ENCODE measurements at regions not wholly inside any gene's neighbourhood (a gene's known extent, or its start where the extent isn't known, plus 50 kb on each side); places are given as distances from the start of the nearest gene placed in this dataset.

DNA sequence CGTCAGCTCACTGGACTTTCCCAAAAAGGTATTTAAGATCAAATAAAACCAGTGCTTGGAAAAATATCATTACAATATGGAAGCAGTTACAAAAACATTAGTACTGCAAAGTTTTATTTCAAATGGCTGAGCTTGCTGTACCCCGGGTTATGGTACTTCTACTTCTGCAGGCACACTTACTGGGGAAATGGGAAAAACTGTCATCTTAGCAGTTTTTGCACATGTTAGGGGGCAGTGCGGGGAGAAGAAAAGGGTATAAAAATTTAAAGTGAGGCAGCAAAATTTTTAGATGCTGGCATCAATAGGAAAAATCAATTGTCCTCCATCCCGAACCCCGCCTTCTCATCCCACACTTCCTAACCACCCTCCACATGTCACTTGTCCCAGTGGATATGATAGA lies 133.4 kb downstream of the ATG4C start:
- no peaks in the 10 kb centered on the region for H3K36me3 ChIP-seq (ENCODE audit: control insufficient read depth in 1 of 2, insufficient read depth in 2 of 2, low read length in 1 of 2)
- WGBS, 2 donors = 86% methylated on average over 5 of the region's 5 CpGs
- no peaks in the 10 kb centered on the region for H3K27me3 ChIP-seq (ENCODE audit: control insufficient read depth in 1 of 2, insufficient read depth in 2 of 2, low read length in 1 of 2)
- no peaks in the 10 kb centered on the region for H3K9me3 ChIP-seq (ENCODE audit: control insufficient read depth, low read length)
- no peak overlapping the region for H3K27ac ChIP-seq (ENCODE audit: low read depth in 1 of 2, low read length in 2 of 2)
- H3K4me3 ChIP-seq (ENCODE audit: low read length in 2 of 2) = no peak overlapping the region
- DNase-seq (no peak), ATAC-seq (ENCODE audit: low FRiP score) (no peak)
- H3K4me1 ChIP-seq (ENCODE audit: control insufficient read depth in 1 of 2, insufficient read depth in 2 of 2, low read length in 2 of 2) = no peaks in the 10 kb centered on the region
- intact Hi-C loops (cut with DNase I) = no loop called here

DNA sequence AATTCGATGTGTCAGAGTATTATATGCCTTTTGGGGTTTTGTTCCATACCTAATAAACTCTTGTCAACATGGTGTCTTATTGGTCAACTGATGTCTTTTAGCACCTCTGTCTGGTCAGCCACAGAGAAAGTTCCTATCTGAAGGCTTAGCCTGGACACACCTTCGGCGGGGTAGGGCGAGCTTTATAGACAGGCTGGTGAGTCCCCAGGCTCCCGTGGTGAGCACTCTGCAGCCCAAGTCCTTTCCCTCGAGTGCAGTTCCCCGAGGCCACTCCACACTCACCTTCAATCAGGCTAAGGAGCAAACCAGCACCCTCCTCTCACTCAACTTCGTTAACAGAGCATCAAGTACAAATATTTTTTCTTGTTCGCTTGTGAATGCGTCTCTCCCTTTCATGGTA lies 133.9 kb downstream of the ATG4C start:
- Histone ChIP-seq H3K4me1 (ENCODE audit: control insufficient read depth in 1 of 2, insufficient read depth in 2 of 2, low read length in 2 of 2) (no peaks in the 10 kb centered on the region), H3K4me3 (ENCODE audit: low read length in 2 of 2) (no peak overlapping the region), H3K27me3 (ENCODE audit: control insufficient read depth in 1 of 2, insufficient read depth in 2 of 2, low read length in 1 of 2) (no peaks in the 10 kb centered on the region), H3K36me3 (ENCODE audit: control insufficient read depth in 1 of 2, insufficient read depth in 2 of 2, low read length in 1 of 2) (no peaks in the 10 kb centered on the region), H3K27ac (ENCODE audit: low read depth in 1 of 2, low read length in 2 of 2) (no peak overlapping the region), H3K9me3 (ENCODE audit: control insufficient read depth, low read length) (no peaks in the 10 kb centered on the region)
- DNase-seq (no peak), ATAC-seq (ENCODE audit: low FRiP score) (no peak)
- intact Hi-C loops (cut with DNase I) = no loop called here
- 47 to 48% methylated on average over 10 of the region's 10 CpGs for WGBS, 2 donors

DNA sequence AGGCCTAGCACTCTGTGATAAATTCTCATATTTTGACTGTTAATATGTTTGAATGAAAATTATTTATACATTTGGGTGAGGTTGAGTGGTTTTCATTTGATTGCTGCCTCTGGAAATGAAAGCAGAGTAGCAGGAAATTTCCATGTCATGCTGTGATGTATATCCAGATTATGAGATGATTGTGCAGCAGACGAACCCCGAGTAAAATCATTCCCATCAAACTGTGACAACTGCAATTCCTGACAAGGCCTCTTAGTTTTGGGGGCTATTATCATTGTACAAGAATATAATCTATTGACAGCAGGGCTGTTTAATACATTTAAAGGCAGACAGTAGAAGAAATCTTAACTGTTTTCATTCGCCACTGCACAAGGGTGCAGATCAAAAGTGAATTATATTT lies 134.8 kb downstream of the ATG4C start:
- no peaks in the 10 kb centered on the region for H3K36me3 ChIP-seq (ENCODE audit: control insufficient read depth in 1 of 2, insufficient read depth in 2 of 2, low read length in 1 of 2)
- intact Hi-C loops (cut with DNase I) = no loop called here
- no peak overlapping the region for H3K4me3 ChIP-seq (ENCODE audit: low read length in 2 of 2)
- H3K4me1 ChIP-seq (ENCODE audit: control insufficient read depth in 1 of 2, insufficient read depth in 2 of 2, low read length in 2 of 2) = no peaks in the 10 kb centered on the region
- ATAC-seq (ENCODE audit: low FRiP score) (no peak), DNase-seq (no peak)
- H3K27me3 ChIP-seq (ENCODE audit: control insufficient read depth in 1 of 2, insufficient read depth in 2 of 2, low read length in 1 of 2) = no peaks in the 10 kb centered on the region
- H3K27ac ChIP-seq (ENCODE audit: low read depth in 1 of 2, low read length in 2 of 2) = no peak overlapping the region
- 55 to 57% methylated on average over 3 of the region's 3 CpGs for WGBS, 2 donors
- H3K9me3 ChIP-seq (ENCODE audit: control insufficient read depth, low read length) = no peaks in the 10 kb centered on the region

DNA sequence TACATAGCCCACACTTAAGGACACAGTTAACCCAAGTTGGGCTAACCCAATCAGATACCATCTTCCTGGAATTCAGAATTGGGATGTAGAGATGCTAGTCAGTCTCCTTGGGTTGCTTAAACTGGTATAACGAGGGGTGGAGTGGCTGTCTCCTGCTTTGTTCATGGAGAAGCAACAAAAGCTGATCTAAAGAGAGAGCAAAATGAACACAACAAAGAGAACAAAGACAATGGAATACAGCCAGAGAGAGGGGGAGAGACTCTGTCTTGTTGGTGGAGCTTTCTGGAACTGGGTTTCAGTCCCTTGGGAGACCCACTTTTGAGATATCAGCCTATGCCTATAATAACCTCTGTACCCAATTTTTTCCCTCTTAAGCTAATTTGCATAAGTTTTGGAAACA lies 138.1 kb downstream of the ATG4C start:
- H3K4me1 ChIP-seq (ENCODE audit: control insufficient read depth in 1 of 2, insufficient read depth in 2 of 2, low read length in 2 of 2) = no peaks in the 10 kb centered on the region
- ATAC-seq (ENCODE audit: low FRiP score) (no peak), DNase-seq (no peak)
- H3K27me3 ChIP-seq (ENCODE audit: control insufficient read depth in 1 of 2, insufficient read depth in 2 of 2, low read length in 1 of 2) = no peaks in the 10 kb centered on the region
- H3K27ac ChIP-seq (ENCODE audit: low read depth in 1 of 2, low read length in 2 of 2) = no peak overlapping the region
- intact Hi-C loops (cut with DNase I) = no loop called here
- H3K4me3 ChIP-seq (ENCODE audit: low read length in 2 of 2) = no peak overlapping the region
- H3K36me3 ChIP-seq (ENCODE audit: control insufficient read depth in 1 of 2, insufficient read depth in 2 of 2, low read length in 1 of 2) = no peaks in the 10 kb centered on the region
- no peaks in the 10 kb centered on the region for H3K9me3 ChIP-seq (ENCODE audit: control insufficient read depth, low read length)
- WGBS, 2 donors = 86 to 88% methylated on average over 1 of the region's 1 CpG

DNA sequence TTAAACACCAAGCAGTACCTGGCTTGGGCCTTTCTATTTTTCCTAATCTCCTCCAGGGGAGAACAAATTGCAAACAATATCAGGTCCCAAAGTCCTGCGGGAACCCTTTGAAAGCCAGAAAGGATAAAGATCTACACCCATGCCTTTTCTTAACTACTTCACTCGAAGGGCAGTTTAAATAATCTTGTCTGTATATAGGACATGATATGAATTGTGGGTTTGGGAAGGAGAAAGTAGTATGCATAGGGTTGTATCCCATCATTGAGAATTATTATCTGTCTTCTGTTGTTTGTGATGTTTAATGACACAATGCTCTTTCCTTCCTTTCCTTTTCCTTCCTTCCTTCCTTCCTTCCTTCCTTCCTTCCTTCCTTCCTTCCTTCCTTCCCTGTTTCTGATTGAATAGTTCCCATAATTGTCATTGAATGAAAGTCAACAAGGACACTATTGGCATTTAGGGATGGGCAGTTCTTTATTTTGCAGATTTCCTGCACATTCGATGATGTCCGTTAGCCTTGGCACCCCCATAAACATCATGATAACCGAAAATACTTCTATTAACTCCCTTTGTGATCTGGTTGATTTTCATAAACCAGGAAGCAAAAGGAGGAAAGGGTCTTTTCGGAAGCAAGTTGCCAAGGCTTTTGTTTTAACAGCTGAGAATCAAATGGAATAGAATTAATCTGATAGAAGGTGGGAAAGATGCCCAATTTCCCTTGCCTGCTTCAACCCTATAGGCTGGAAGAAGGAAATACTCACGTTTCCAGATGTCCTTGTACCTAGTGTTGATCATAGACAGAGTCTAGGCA lies 141.3 kb downstream of the ATG4C start:
- H3K27ac ChIP-seq (ENCODE audit: low read depth in 1 of 2, low read length in 2 of 2) = no peak overlapping the region
- no peaks in the 10 kb centered on the region for H3K36me3 ChIP-seq (ENCODE audit: control insufficient read depth in 1 of 2, insufficient read depth in 2 of 2, low read length in 1 of 2)
- H3K4me3 ChIP-seq (ENCODE audit: low read length in 2 of 2) = no peak overlapping the region
- intact Hi-C loops (cut with DNase I) = no loop called here
- ATAC-seq (ENCODE audit: low FRiP score) (no peak), DNase-seq (no peak)
- no peaks in the 10 kb centered on the region for H3K27me3 ChIP-seq (ENCODE audit: control insufficient read depth in 1 of 2, insufficient read depth in 2 of 2, low read length in 1 of 2)
- 71 to 74% methylated on average over 7 of the region's 7 CpGs for WGBS, 2 donors
- no peaks in the 10 kb centered on the region for H3K9me3 ChIP-seq (ENCODE audit: control insufficient read depth, low read length)
- H3K4me1 ChIP-seq (ENCODE audit: control insufficient read depth in 1 of 2, insufficient read depth in 2 of 2, low read length in 2 of 2) = no peaks in the 10 kb centered on the region

DNA sequence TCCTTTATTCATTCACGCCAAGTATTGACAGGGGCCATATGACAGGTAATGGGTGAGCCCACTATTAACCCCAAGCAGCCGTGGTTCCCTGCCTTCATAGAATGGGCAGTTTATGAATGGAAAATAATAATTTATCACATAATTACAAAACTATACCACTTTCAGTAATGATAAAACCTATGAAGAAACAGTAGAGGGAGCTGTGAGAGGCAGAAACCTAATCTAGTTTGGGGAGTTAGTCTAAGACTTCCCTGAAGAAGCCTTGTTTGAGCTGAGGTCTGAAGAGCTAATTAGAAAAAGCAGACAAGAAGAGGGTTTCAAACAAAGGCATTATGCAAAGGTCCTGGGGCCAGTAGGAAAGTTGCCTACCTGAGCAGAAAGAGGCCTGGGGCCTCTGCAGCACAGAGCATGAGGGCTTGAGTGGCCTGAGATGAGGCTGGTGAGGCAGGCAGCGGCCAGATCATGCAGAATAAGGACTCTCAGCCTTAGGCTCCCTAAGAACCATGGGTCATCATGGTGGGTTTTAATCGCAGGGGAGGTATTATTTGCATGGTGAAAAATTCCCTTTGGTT lies 142.8 kb downstream of the ATG4C start:
- no peaks in the 10 kb centered on the region for H3K27me3 ChIP-seq (ENCODE audit: control insufficient read depth in 1 of 2, insufficient read depth in 2 of 2, low read length in 1 of 2)
- intact Hi-C loops (cut with DNase I) = no loop called here
- no peak for DNase-seq
- no peaks in the 10 kb centered on the region for H3K4me1 ChIP-seq (ENCODE audit: control insufficient read depth in 1 of 2, insufficient read depth in 2 of 2, low read length in 2 of 2)
- H3K4me3 ChIP-seq (ENCODE audit: low read length in 2 of 2) = no peak overlapping the region
- no peaks in the 10 kb centered on the region for H3K36me3 ChIP-seq (ENCODE audit: control insufficient read depth in 1 of 2, insufficient read depth in 2 of 2, low read length in 1 of 2)
- WGBS, 2 donors = 81% methylated on average over 4 of the region's 4 CpGs
- H3K27ac ChIP-seq (ENCODE audit: low read depth in 1 of 2, low read length in 2 of 2) = no peak overlapping the region
- no peaks in the 10 kb centered on the region for H3K9me3 ChIP-seq (ENCODE audit: control insufficient read depth, low read length)
- no peak for ATAC-seq (ENCODE audit: low FRiP score)

DNA sequence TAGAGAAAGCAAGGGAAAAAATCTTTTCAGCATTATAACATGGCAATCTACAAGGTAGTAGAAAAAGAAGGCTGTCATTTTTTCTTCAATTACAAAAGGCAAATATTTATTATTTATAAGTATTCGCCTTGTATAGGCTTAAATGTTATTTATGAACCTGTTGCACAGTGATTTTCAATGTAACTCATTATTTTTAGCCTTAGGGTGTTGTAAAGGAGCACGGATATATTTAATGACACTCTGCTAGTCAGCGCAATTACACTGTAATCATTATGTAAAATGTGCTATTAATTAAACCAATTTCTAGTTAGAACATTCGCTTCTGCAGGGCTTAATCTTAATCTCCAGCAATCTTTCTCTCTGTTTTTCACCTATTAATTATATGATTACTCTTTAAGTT lies 145.0 kb downstream of the ATG4C start:
- Histone ChIP-seq H3K36me3 (ENCODE audit: control insufficient read depth in 1 of 2, insufficient read depth in 2 of 2, low read length in 1 of 2) (no peaks in the 10 kb centered on the region), H3K9me3 (ENCODE audit: control insufficient read depth, low read length) (no peaks in the 10 kb centered on the region), H3K27me3 (ENCODE audit: control insufficient read depth in 1 of 2, insufficient read depth in 2 of 2, low read length in 1 of 2) (no peaks in the 10 kb centered on the region), H3K4me1 (ENCODE audit: control insufficient read depth in 1 of 2, insufficient read depth in 2 of 2, low read length in 2 of 2) (no peaks in the 10 kb centered on the region), H3K27ac (ENCODE audit: low read depth in 1 of 2, low read length in 2 of 2) (no peak overlapping the region), H3K4me3 (ENCODE audit: low read length in 2 of 2) (no peak overlapping the region)
- intact Hi-C loops (cut with DNase I) = no loop called here
- ATAC-seq (ENCODE audit: low FRiP score) (no peak), DNase-seq (no peak)
- whole genome bisulfite sequencing, 2 donors = 85 to 87% methylated on average over 4 of the region's 4 CpGs

DNA sequence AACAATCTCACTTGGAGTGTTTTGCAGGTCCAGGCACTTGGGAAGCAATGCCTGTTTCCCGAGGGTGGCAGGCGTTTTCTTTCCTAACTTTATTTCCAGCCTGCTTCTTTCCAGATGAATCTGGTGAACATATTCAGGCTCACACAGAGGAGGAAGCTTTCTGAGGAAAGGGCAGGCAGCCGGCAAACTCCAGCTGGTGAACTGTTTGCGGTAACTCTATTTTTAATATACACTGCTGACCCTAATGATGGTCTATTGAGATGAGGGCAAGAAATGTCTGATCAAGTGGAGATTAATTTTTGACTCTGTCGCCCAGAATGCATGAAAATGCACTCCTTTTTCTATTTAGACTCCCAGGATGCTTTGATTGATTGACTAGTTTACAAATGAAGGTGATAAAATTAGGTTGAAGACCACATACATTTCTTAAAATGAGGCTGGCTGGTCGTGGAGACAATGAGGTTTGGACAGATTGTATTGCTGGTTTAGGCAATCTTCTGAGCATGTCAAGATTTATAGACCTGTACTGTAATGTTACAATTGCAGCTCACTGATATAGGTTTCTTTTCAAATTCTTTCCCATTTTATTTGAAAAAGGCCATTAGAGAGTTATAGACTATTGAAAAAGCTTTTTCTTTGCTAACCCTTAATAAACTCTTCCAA lies 153.8 kb downstream of the ATG4C start:
- Histone ChIP-seq H3K9me3 (ENCODE audit: control insufficient read depth, low read length) (no peaks in the 10 kb centered on the region), H3K27me3 (ENCODE audit: control insufficient read depth in 1 of 2, insufficient read depth in 2 of 2, low read length in 1 of 2) (peaks cover 0 to 2% of the 10 kb centered on the region in 2 donors), H3K27ac (ENCODE audit: low read depth in 1 of 2, low read length in 2 of 2) (no peak overlapping the region), H3K36me3 (ENCODE audit: control insufficient read depth in 1 of 2, insufficient read depth in 2 of 2, low read length in 1 of 2) (no peaks in the 10 kb centered on the region), H3K4me1 (ENCODE audit: control insufficient read depth in 1 of 2, insufficient read depth in 2 of 2, low read length in 2 of 2) (no peaks in the 10 kb centered on the region), H3K4me3 (ENCODE audit: low read length in 2 of 2) (no peak overlapping the region)
- DNase-seq (no peak), ATAC-seq (ENCODE audit: low FRiP score) (no peak)
- WGBS, 2 donors = 62 to 65% methylated on average over 6 of the region's 6 CpGs
- intact Hi-C loops (cut with DNase I) = no loop called here

DNA sequence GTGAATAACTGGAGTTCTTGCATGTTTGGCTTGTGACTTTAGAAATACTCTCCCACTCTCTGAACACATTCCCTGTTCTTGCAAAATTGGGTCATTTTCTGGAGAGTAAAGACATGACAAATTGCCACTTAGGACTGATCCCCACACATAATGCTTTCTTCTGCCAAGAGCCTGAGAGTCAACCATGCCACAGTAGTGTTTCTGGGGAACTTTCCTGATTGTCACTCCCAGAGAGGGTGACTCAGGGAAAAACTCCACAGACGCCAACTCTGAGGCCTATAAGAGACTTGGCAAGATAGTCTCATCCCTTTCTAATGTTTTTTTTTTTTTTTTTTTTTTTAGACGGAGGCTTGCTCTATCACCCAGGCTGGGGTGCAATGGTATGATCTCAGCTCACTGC lies 157.8 kb downstream of the ATG4C start:
- intact Hi-C loops (cut with DNase I) = no loop called here
- 7 to 28% methylated on average over 2 of the region's 2 CpGs for WGBS, 2 donors
- H3K36me3 ChIP-seq (ENCODE audit: control insufficient read depth in 1 of 2, insufficient read depth in 2 of 2, low read length in 1 of 2) = no peaks in the 10 kb centered on the region

More for the DNA sequence above, 157.8 kb downstream of the ATG4C start:
- no peak overlapping the region for H3K4me3 ChIP-seq (ENCODE audit: low read length in 2 of 2)
- peaks cover 2% of the 10 kb centered on the region for H3K9me3 ChIP-seq (ENCODE audit: control insufficient read depth, low read length)
- H3K4me1 ChIP-seq (ENCODE audit: control insufficient read depth in 1 of 2, insufficient read depth in 2 of 2, low read length in 2 of 2) = no peaks in the 10 kb centered on the region
- peaks cover 0 to 2% of the 10 kb centered on the region in 2 donors for H3K27me3 ChIP-seq (ENCODE audit: control insufficient read depth in 1 of 2, insufficient read depth in 2 of 2, low read length in 1 of 2)
- DNase-seq = no peak
- ATAC-seq (ENCODE audit: low FRiP score) = peak; percentile 46
- H3K27ac ChIP-seq (ENCODE audit: low read depth in 1 of 2, low read length in 2 of 2) = no peak overlapping the region
